Activated CD8-positive, alpha-beta T cell treated with anti-CD3 and anti-CD28 coated beads for 36 hours (primary cell): ENCODE measurements at regions not wholly inside any gene's neighbourhood (a gene's known extent, or its start where the extent isn't known, plus 50 kb on each side); places are given as distances from the start of the nearest gene placed in this dataset.
"Not testable (repeated sequence)": the region's sequence is repeated elsewhere in the genome, so short reads cannot be mapped to it uniquely, and the experiment has no call there.

Experiments used
- ATAC-seq: fragments of 200-7000 bp; cut with Tn5 transposase; one replicate; pipeline ENCODE4 v1.10.0; 2021; ENCODE audit warnings: mild to moderate bottlenecking, moderate library complexity
- CTCF ChIA-PET: fragments of 350-600 bp; sonication (Branson Sonifier 250); formaldehyde crosslinking; loops from one replicate; lab custom pipeline; 2021; ENCODE audit warnings: antibody characterized with exemption; lab: Charles Lee
- POLR2A ChIA-PET: fragments of 350-600 bp; sonication (Branson Sonifier 250); formaldehyde crosslinking; loops from one replicate; lab custom pipeline; 2021; ENCODE audit warnings: antibody characterized with exemption; lab: Charles Lee
- DNase-seq: peaks from one replicate; pipeline ENCODE4 v3.0.0-alpha.2; 2020
- H3K27ac Mint-ChIP-seq: one replicate; pipeline ENCODE4 v1.8.0; 2021; ENCODE audit warnings: mild to moderate bottlenecking, mixed read lengths
- H3K27me3 Mint-ChIP-seq: one replicate; pipeline ENCODE4 v1.8.0; 2021; ENCODE audit warnings: mixed read lengths
- H3K36me3 Mint-ChIP-seq: one replicate; pipeline ENCODE4 v1.8.0; 2021; ENCODE audit warnings: low read depth, mixed read lengths
- H3K4me1 Mint-ChIP-seq: one replicate; pipeline ENCODE4 v1.8.0; 2021; ENCODE audit warnings: low read depth, mixed read lengths
- H3K4me3 Mint-ChIP-seq: one replicate; pipeline ENCODE4 v1.8.0; 2021; ENCODE audit warnings: mild to moderate bottlenecking, moderate library complexity, mixed read lengths
- H3K9me3 Mint-ChIP-seq: one replicate; pipeline ENCODE4 v1.8.0; 2021; ENCODE audit warnings: mixed read lengths
- intact Hi-C: fragments of 100-400 bp; cut with micrococcal nuclease; formaldehyde crosslinking; loops from one replicate; pipeline ENCODE4 v1.10.0; 2022
- TF ChIP-seq, protein P1 (sequence below): fragments of 200-600 bp; IDR thresholded peaks from one replicate; pipeline ENCODE4 v1.8.0; 2022; ENCODE audit warnings: antibody characterized with exemption, mild to moderate bottlenecking

DNA sequence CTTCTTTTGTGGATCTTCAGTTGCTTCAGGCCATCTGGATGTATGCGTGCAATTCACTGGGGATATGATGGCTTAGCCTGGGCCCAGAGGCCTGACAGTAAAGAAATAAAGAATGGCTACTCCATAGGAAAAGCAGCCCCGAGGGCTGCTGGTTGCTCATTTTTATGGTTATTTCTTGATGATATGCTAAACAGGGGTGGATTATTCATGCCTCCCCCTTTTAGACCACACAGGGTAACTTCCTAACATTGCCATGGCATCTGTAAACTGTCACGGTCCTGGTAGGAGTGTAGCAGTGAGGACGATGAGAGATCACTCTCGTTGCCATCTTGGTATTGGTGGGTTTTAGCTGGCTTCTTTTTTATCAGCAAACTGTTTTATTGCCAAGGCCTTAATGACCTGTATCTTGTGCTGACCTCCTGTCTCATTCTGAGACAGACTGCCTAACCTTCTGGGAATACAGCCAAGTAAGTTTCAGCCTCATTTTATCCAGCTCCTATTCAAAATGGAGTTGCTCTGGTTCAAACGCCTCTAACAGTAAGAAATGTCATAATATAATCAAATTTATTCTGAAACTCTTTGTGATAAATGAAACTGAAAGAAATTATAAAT lies 60.5 kb downstream of the DSEL start:
- TF ChIP-seq, protein P1, sequence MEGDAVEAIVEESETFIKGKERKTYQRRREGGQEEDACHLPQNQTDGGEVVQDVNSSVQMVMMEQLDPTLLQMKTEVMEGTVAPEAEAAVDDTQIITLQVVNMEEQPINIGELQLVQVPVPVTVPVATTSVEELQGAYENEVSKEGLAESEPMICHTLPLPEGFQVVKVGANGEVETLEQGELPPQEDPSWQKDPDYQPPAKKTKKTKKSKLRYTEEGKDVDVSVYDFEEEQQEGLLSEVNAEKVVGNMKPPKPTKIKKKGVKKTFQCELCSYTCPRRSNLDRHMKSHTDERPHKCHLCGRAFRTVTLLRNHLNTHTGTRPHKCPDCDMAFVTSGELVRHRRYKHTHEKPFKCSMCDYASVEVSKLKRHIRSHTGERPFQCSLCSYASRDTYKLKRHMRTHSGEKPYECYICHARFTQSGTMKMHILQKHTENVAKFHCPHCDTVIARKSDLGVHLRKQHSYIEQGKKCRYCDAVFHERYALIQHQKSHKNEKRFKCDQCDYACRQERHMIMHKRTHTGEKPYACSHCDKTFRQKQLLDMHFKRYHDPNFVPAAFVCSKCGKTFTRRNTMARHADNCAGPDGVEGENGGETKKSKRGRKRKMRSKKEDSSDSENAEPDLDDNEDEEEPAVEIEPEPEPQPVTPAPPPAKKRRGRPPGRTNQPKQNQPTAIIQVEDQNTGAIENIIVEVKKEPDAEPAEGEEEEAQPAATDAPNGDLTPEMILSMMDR, result no peak
- Mint-ChIP-seq H3K9me3 (peaks cover 2% of the 10 kb centered on the region), H3K36me3 (no peaks in the 10 kb centered on the region), H3K4me1 (peaks cover 12% of the 10 kb centered on the region), H3K27ac (no peak overlapping the region), H3K27me3 (no peaks in the 10 kb centered on the region), H3K4me3 (no peak overlapping the region)
- DNase-seq (no peak), ATAC-seq (no peak)
- intact Hi-C loops, result no loop called here
- CTCF ChIA-PET, result no interaction called here
- POLR2A ChIA-PET, result no interaction called here

DNA sequence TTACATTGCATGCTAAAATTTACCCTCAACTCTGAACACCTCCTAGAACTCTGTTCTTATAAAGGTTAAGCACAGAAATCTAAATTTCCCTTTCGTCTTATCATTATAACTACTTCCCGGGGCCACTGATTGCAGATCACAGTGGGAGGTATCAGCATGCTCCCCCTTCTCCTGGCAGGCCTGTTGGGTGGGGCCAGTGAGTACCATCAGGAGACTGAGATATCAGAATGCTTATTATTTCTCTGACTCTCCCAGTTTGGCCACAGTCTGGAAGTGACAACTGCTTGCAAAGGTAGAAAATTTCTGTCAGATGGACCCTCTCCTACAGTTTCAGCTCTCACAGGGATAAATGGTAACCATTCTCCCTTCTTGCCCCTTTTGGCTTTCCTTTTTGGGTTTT lies 62.6 kb downstream of the DSEL start:
- intact Hi-C loops, result no loop called here
- Mint-ChIP-seq H3K27me3 (no peaks in the 10 kb centered on the region), H3K9me3 (peaks cover 10% of the 10 kb centered on the region), H3K4me1 (peaks cover 10% of the 10 kb centered on the region), H3K27ac (no peak overlapping the region), H3K4me3 (no peak overlapping the region), H3K36me3 (peaks cover 3% of the 10 kb centered on the region)
- ChIA-PET CTCF (no interaction called here), POLR2A (interaction anchor here (1.1 kb wide), 1 partner anchor 63 kb away, joined by 3 read pairs; no protein-coding TSS in a partner anchor)
- DNase-seq (no peak), ATAC-seq (no peak)
- TF ChIP-seq, protein P1, result no peak

DNA sequence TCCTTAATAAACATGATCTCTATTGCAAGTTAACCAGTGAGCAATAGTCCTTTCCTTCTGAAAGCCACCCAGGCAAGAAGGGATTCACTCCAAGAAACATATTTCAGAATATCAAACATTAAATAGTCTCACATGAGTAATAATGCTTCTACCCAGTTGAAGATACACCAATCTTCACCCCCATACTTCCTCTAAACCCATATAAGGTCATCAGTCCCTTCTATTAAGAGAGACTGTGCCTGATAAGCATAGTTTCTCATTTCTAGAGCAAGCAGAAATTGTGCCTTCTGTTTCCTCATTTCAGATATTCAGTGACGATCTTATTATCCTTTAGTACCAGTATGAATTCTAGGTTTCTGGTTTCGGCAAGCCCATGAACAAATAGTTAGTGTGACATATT lies 64.6 kb downstream of the DSEL start:
- no peak for DNase-seq
- peaks cover 10% of the 10 kb centered on the region for H3K4me1 Mint-ChIP-seq
- ChIA-PET CTCF (no interaction called here), POLR2A (no interaction called here)
- TF ChIP-seq, protein P1, result no peak
- ATAC-seq, result no peak
- H3K9me3 Mint-ChIP-seq, result peaks cover 12% of the 10 kb centered on the region
- H3K27ac Mint-ChIP-seq, result no peak overlapping the region
- no peak overlapping the region for H3K4me3 Mint-ChIP-seq
- peaks cover 3% of the 10 kb centered on the region for H3K36me3 Mint-ChIP-seq
- H3K27me3 Mint-ChIP-seq, result no peaks in the 10 kb centered on the region
- intact Hi-C loops, result no loop called here

DNA sequence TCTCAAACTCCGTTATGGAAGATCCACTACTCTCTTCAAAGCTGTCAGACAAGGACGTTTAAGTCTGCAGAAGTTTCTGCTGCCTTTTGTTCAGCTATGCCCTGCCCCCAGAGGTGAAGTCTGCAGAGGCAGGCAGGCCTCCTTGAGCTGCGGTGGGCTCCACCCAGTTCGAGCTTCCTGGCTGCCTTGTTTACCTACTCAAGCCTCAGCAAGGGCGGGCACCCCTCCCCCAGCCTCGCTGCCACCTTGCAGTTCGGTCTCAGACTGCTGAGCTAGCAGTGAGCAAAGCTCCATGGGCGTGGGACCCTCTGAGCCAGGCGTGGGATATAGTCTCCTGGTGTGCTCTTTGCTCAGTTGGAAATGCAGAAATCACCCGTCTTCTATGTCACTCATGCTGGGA lies 65.4 kb downstream of the DSEL start:
- H3K27me3 Mint-ChIP-seq, H3K36me3 Mint-ChIP-seq, H3K27ac Mint-ChIP-seq, DNase-seq, ATAC-seq, POLR2A ChIA-PET, H3K4me3 Mint-ChIP-seq, intact Hi-C loops, CTCF ChIA-PET: not testable (repeated sequence)
- peaks cover 10% of the 10 kb centered on the region for H3K4me1 Mint-ChIP-seq
- peaks cover 12% of the 10 kb centered on the region for H3K9me3 Mint-ChIP-seq

DNA sequence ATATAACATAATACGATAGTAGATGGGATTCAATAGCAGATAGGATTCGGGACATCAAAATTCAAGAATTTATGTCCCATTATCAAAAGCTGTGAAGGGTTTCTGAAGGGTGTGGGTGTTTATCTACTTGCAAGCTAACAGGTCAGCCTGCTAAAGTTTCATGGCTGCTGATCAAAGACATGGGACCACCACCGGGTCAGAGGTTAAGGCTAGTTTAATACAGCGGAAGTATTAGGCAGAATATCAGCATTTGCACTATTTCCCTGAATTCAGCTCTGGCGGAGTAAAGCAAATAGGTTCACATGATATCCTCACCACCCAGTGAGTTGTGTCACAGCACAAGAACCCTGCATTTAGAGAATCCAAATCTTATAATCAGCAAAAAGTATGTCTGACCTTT lies 82.5 kb downstream of the DSEL start:
- POLR2A ChIA-PET, result no interaction called here
- H3K4me1 Mint-ChIP-seq, result no peaks in the 10 kb centered on the region

More for the DNA sequence above, 82.5 kb downstream of the DSEL start:
- ATAC-seq (no peak), DNase-seq (no peak)
- H3K36me3 Mint-ChIP-seq, result no peaks in the 10 kb centered on the region
- H3K27ac Mint-ChIP-seq, result no peak overlapping the region
- TF ChIP-seq, protein P1, result no peak
- H3K9me3 Mint-ChIP-seq, result peaks cover 9% of the 10 kb centered on the region
- CTCF ChIA-PET, result no interaction called here
- H3K4me3 Mint-ChIP-seq, result no peak overlapping the region
- H3K27me3 Mint-ChIP-seq, result no peaks in the 10 kb centered on the region
- intact Hi-C loops, result no loop called here
